Heart left ventricle (tissue), 16 donors: ENCODE measurements at regions not wholly inside any gene's neighbourhood (a gene's known extent, or its start where the extent isn't known, plus 50 kb on each side); places are given as distances from the start of the nearest gene placed in this dataset.

Experiments used
- ATAC-seq, 4 donors: fragments of 200-7000 bp; cut with Tn5 transposase; one replicate each; pipeline ENCODE4 v1.9.1; 2020 to 2022; ENCODE audit warnings: moderate library complexity in 4 of 4, mild to moderate bottlenecking in 3 of 4, moderate number of reproducible peaks in 1 of 4
- DNase-seq, 5 donors: peaks; one replicate each; pipeline ENCODE4 v3.0.0-alpha.2; 2020
- H3K27ac ChIP-seq, 12 donors: fragments of 200-600 bp; sonication (generic) in 4 of 12; one replicate each; pipeline versions ENCODE4 v1.5.0 to v1.8.0; 2016 to 2022; ENCODE audit warnings: mild to moderate bottlenecking in 2 of 12
- H3K27me3 ChIP-seq, 9 donors: fragments of 200-600 bp; sonication (generic) in 2 of 9; one replicate each; pipeline versions ENCODE4 v1.5.1 to v1.8.0; 2016 to 2022; ENCODE audit warnings: mild to moderate bottlenecking in 3 of 9
- H3K36me3 ChIP-seq, 9 donors: fragments of 200-600 bp; sonication (generic) in 2 of 9; one replicate each; pipeline versions ENCODE4 v1.5.0 to v1.8.0; 2018 to 2022; ENCODE audit warnings: mild to moderate bottlenecking in 2 of 9
- H3K4me1 ChIP-seq, 12 donors: fragments of 200-600 bp; sonication (generic) in 4 of 12; one replicate each; pipeline versions ENCODE4 v1.5.0 to v1.8.0; 2016 to 2022; ENCODE audit warnings: mild to moderate bottlenecking in 3 of 12
- H3K4me3 ChIP-seq, 12 donors: fragments of 200-600 bp; sonication (generic) in 4 of 12; one replicate each; pipeline versions ENCODE4 v1.5.0 to v1.8.0; 2017 to 2022; ENCODE audit warnings: mild to moderate bottlenecking in 9 of 12, moderate library complexity in 4 of 12
- H3K9me3 ChIP-seq, 12 donors: fragments of 200-600 bp; sonication (generic) in 4 of 12; one replicate each; pipeline versions ENCODE4 v1.5.0 to v1.8.0; 2016 to 2022; ENCODE audit warnings: mild to moderate bottlenecking in 1 of 12
- POLR2A ChIP-seq, 2 donors: fragments of 450-650 bp; IDR thresholded peaks; one replicate each; pipeline ENCODE4 v1.6.1; 2017; ENCODE audit warnings: antibody characterized with exemption in 2 of 2, mild to moderate bottlenecking in 2 of 2, moderate library complexity in 2 of 2
- WGBS, 4 donors: extraction: QIAGEN DNeasy Blood & Tissue Kit in 2 of 4; methylation state at CpG; one replicate each; pipeline versions ENCODE4 v1.1.5 to v1.1.7; 2013 to 2018; 5-methylcytosine and 5-hydroxymethylcytosine counted together
- intact Hi-C, 10 donors: fragments of 100-400 bp; cut with DNase I; formaldehyde crosslinking; loops; one replicate each; pipeline versions ENCODE4 v1.11.1 to v1.14.2; 2022
- TF ChIP-seq, protein P1 (sequence below), 12 donors: fragments of 200-600 bp; sonication (generic) in 4 of 12; IDR thresholded peaks; one replicate each; pipeline versions ENCODE4 v1.5.0 to v1.8.0; 2018 to 2022; ENCODE audit warnings: antibody characterized with exemption in 12 of 12, mild to moderate bottlenecking in 5 of 12
- donor health status: ischemic (EF 13 %, LVEDD 7.1; RV severe dilation, severe dysfunction).
- donor health status: healthy with polysubstance abuse.
- donor health status: DM: no; HTN: yes; CAD: no.
- donor health status: DM: no; HTN: no; CAD: no.
- donor health status: ischemic (EF 25% LVEDD 6.9; RV normal size, moderate dysfunction).
- donor health status: ischemic (EF 25% LVEDD 5.7; RV mildly dilated, moderate dysfunction).
- donor health status: healthy.
- donor health status: DM: yes; HTN: yes; CAD: no.
- donor health status: ischemic (EF 35%, LVEDD 5.7; RV mildly dilated, moderate dysfunction).
- donor health status: nonischemic (EF 11% LVEDD 7.7; RV severe dilation, severe dysfunction).
- donor health status: DM: yes; HTN: yes; CAD: no.
- donor health status: PGD.
- donor health status: ischemic (EF 29% LVEDD 5.4; RV normal size, mild dysfunction).
- donor health status: nonischemic (EF 23%, LVEDD 6.1; RV moderate dilation, normal function).

DNA sequence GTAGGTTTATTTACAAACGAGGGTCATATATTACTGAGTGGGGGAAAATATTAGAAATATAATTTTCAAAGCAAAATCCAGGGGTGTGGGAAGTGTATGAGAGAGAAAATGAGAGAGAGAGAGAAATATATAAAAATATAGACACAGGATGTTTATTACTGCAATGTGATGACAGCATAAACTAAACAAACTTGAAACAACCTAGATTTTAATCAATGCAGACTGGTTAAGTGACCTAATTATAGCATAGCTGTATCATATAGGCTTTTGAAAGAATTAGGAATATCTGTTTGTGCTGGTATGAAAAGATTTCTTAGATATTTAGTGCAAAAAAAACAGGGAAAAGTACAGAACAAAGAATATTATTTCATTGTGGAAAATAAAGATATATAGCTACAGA lies 280.5 kb downstream of the ACTL7B start:
- DNase-seq (no peak), ATAC-seq (no peak)
- 42 to 58% (median 55%) methylated on average over 1 of the region's 1 CpG for WGBS, 4 donors
- Histone ChIP-seq H3K4me3 (no peak overlapping the region), H3K4me1 (no peaks in the 10 kb centered on the region), H3K27me3 (peaks cover 0 to 3% (median 0%) of the 10 kb centered on the region in 9 donors), H3K36me3 (no peaks in the 10 kb centered on the region), H3K9me3 (no peaks in the 10 kb centered on the region), H3K27ac (no peak overlapping the region)
- TF ChIP-seq, protein P1, sequence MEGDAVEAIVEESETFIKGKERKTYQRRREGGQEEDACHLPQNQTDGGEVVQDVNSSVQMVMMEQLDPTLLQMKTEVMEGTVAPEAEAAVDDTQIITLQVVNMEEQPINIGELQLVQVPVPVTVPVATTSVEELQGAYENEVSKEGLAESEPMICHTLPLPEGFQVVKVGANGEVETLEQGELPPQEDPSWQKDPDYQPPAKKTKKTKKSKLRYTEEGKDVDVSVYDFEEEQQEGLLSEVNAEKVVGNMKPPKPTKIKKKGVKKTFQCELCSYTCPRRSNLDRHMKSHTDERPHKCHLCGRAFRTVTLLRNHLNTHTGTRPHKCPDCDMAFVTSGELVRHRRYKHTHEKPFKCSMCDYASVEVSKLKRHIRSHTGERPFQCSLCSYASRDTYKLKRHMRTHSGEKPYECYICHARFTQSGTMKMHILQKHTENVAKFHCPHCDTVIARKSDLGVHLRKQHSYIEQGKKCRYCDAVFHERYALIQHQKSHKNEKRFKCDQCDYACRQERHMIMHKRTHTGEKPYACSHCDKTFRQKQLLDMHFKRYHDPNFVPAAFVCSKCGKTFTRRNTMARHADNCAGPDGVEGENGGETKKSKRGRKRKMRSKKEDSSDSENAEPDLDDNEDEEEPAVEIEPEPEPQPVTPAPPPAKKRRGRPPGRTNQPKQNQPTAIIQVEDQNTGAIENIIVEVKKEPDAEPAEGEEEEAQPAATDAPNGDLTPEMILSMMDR (IDR thresholded peaks at IDR 0.05): no peak
- TF ChIP-seq POLR2A (IDR thresholded peaks at IDR 0.05): no peak
- intact Hi-C loops: no loop called here

DNA sequence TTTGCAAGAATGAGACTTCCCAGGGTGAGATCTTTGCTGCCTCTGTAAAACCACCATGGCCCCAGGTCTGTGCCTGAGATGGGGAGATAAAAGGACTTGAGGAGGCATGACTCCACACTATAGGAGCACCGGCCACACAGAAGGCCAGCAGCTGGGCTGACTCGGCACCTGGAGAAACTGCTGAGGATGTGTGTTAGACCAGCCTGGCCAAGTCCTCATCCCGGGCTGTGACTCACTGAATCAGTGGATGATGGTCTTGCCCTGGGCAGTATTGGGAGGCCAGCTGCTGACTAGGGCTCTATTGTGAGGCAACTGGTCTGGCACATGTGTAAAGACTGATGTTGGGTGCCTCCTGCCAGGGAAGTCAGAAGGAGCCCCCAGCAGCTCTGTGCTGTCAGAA lies 286.2 kb downstream of the ACTL7B start:
- no peak for ATAC-seq
- TF ChIP-seq POLR2A (IDR thresholded peaks at IDR 0.05): no peak
- TF ChIP-seq, protein P1 (IDR thresholded peaks at IDR 0.05): no peak

DNA sequence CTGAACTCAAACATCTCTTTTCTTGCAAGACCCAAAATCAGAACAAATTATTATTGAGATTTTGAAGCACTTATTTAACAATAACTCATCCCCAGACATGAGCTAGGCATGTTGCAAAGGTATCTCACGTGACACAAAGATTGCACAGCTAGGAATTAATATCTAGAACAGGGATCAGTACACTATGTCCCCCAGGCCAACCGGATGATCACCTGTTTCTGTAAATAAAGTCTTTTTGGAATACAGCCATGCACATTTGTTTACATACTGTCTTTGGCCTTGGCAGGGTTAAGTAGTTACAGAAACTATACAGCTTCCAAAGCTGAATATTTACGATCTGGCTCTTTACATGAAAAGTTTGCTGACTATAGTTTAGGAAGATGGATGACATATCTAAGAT lies 287.7 kb downstream of the ACTL7B start:
- Histone ChIP-seq H3K9me3 (no peaks in the 10 kb centered on the region), H3K27ac (no peak overlapping the region), H3K36me3 (no peaks in the 10 kb centered on the region), H3K27me3 (no peaks in the 10 kb centered on the region), H3K4me1 (peaks cover 0 to 3% (median 0%) of the 10 kb centered on the region in 12 donors), H3K4me3 (no peak overlapping the region)
- 75 to 85% (median 77%) methylated on average over 3 of the region's 3 CpGs for WGBS, 4 donors
- no peak for ATAC-seq
- no peak for DNase-seq
- intact Hi-C loops: loop anchor here (5.0 to 10.0 kb wide), 9 partner anchors 103 to 1146 kb away; partner anchors contain the start of gene KLF4 (in 1 of the 10)
- TF ChIP-seq, protein P1 (IDR thresholded peaks at IDR 0.05): no peak
- TF ChIP-seq POLR2A (IDR thresholded peaks at IDR 0.05): no peak

More for the DNA sequence above, 286.2 kb downstream of the ACTL7B start:
- Histone ChIP-seq H3K9me3 (no peaks in the 10 kb centered on the region), H3K27me3 (no peaks in the 10 kb centered on the region), H3K36me3 (no peaks in the 10 kb centered on the region), H3K4me1 (peaks cover 0 to 3% (median 0%) of the 10 kb centered on the region in 12 donors), H3K4me3 (no peak overlapping the region), H3K27ac (no peak overlapping the region)
- intact Hi-C loops: loop anchor here (5.0 to 10.0 kb wide), 9 partner anchors 105 to 1147 kb away; partner anchors contain the start of gene KLF4 (in 1 of the 10)
- 44 to 68% (median 66%) methylated on average over 2 to 3 of the region's 3 CpGs for WGBS, 4 donors
- DNase-seq: no peak

DNA sequence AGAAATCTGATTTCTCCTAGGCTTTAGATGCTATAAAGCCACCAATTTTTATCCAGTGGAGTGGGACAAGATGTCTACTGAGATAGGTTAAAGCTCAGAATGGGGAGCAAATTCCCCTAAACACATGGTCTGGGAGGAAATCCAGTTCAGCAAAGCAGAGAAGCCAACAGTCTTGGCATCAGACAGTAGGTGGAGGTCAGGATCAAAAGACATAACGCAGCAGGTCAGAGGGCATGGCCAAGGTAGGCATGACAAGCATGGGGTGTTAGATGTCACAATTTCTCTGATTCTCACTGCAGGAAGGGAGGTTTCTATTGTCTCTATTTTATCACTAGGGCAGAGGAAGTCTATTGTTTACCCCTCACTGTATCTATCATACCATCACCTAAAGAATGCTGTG lies 288.2 kb downstream of the ACTL7B start:
- no peak for ATAC-seq
- DNase-seq: no peak
- Histone ChIP-seq H3K27ac (no peak overlapping the region), H3K27me3 (no peaks in the 10 kb centered on the region), H3K36me3 (no peaks in the 10 kb centered on the region), H3K9me3 (no peaks in the 10 kb centered on the region), H3K4me1 (peaks cover 0 to 3% (median 0%) of the 10 kb centered on the region in 12 donors), H3K4me3 (no peak overlapping the region)
- WGBS, 4 donors: 70 to 100% (median 77%) methylated on average over 1 of the region's 1 CpG
- no peak for TF ChIP-seq POLR2A (IDR thresholded peaks at IDR 0.05)
- intact Hi-C loops: loop anchor here (2.0 to 10.0 kb wide), 10 partner anchors 103 to 1145 kb away; partner anchors contain the start of gene KLF4 (in 1 of the 10)
